Brain pericyte (primary cell): ENCODE measurements at regions not wholly inside any gene's neighbourhood (a gene's known extent, or its start where the extent isn't known, plus 50 kb on each side); places are given as distances from the start of the nearest gene placed in this dataset.
"Not testable (repeated sequence)": the region's sequence is repeated elsewhere in the genome, so short reads cannot be mapped to it uniquely, and the experiment has no call there.

Experiments
- DNase-seq: peaks from one replicate; pipeline ENCODE4 v3.0.0-alpha.2; 2012; ENCODE audit warnings: low read depth, low spot score

DNA sequence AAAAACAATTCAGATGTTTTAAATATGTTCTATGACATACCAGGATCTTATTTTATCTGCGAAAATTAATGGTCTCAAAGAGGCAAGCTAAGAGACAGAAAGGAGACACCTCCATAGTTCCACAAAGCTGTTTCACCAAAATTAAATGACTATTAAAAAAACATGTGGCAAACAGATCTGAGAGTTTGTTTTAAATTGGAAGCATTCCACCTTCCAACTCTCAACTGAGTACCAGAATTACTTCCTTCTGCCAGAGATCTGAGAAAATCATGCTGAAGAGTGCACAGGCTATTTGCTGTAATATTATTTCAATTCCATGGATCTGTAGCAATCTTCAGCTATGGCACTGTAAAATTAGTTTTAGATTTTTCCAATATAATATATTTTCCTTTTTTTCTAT, 669.5 kb upstream of the MARCKS start:
- DNase-seq: no peak

GRCh38 chr6:113188962-113189361, 668.2 kb upstream of the MARCKS start:
- DNase-seq: no peak

DNA sequence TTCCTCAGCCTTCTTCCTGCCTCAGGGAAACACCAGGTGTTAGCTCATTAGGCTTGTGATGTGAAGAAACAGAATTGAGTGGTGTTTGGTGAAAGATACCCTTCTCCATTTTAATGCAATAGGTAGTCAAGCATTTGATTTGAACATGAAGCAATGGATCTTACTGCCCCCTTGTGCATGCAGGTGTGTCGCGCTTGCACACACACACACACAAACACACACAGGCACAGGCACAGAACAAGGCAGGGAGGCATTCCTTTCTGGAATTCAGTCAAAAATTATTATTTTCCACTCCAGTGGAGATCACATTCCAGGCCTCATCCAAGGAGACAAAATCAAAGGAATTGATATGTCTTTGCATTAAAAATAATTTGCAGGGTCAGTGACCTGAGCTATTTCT, 667.0 kb upstream of the MARCKS start:
- no peak for DNase-seq

DNA sequence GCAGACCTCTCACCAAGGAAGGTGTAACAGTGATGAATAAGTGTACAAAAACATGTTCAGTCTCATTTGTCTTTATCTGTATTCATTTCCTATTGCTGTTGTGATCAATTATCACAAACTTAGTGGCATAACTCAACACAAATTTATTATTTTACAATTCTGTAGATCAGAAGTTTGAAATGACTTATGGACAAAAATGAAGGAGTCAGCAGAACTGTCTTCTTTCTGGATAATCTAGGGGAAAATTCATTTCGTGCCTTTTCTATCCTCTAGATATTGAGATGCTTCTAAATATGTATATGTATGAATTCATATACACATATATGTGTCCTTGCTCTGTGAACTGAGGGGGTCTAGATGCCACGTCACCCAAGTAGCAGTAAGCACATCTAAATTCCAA, 663.1 kb upstream of the MARCKS start:
- no peak for DNase-seq

GRCh38 chr6:113202852-113203714, 654.1 kb upstream of the MARCKS start:
- DNase-seq: no peak

DNA sequence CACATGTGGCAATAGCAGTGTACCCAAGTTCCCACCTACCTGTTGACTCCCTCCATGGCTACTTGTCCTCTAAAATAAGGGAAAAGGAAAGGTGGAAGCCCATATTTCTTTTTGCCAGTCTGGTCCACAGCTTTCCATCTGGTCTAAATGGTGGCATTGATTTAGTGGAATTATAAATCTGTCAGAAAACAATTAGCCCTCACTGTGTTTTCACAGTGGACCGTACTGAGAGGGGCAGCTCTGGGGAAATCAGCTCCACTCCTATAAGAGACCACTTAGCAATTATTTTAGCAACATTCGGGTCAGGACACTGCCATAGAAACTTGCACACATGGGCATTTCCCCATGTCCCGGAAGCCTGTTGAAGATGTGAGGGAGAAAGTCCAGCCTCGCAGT, 653.4 kb upstream of the MARCKS start:
- DNase-seq: no peak

- DNase-seq: no peak
These were observed 651.6 kb upstream of the MARCKS start for GRCh38 chr6:113205553-113205952.

DNA sequence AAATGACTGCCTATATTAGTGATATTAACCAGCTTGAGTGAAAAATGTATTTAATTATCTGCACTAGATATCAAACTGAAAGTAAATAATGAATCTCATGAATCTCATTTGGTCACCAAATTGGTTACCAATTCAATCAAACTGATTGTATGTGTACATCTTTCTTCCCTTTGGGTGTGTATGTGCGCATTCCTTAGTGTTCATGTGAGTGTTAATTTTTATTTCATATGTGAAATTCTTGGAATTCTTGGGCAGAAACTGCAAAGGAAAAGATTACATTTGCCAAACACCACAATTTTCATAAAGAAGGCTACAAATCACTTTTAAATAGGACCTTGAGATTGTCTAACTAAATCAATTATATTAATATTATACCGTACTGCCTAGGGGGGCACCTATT, 648.4 kb upstream of the MARCKS start:
- no peak for DNase-seq

DNA sequence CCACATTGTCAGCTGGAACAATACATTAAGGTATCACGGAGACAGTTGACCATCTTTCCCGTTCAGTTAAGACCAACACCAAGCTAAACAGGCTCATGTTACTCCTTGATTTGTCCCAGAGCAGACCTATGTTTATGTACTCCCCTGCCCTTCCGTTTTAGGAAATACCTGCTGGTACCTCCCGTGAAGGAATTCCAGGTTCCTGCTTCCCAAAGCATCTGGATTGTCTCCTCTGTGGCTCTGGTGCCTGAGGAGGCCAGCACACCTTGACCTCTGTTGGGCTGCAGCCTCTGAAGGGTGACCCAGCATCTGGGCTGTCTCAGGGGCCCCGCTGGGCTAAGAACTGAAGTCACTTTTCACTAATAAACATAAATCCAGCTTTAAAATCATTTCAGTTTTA, 647.8 kb upstream of the MARCKS start:
- no peak for DNase-seq

- DNase-seq: no peak
These were observed 646.0 kb upstream of the MARCKS start for GRCh38 chr6:113211170-113211569.

- no peak for DNase-seq
These were observed 637.4 kb upstream of the MARCKS start for GRCh38 chr6:113219783-113220182.

GRCh38 chr6:113220832-113221231, 636.3 kb upstream of the MARCKS start:
- no peak for DNase-seq

- DNase-seq: no peak
These were observed 635.3 kb upstream of the MARCKS start for GRCh38 chr6:113221850-113222249.

DNA sequence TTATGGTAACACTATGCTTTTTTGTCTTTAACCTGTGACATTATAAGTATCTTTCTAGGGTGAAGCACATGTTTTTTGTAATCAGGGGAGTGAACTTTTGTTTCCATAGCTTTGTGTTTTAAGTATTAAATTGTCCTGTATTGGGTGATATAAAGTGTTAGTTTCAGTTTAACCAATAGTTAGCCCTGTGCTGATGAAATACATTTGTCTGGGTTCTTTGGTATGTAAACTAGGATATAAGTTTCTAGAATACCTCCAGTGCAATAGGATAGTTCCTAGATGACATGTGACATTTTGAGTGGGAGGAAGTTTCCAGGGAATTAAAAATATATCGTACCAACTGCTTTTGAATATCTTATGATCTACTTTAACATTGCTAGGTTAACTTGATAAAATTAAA, 611.0 kb upstream of the MARCKS start:
- no peak for DNase-seq

GRCh38 chr6:113248532-113248931, 608.6 kb upstream of the MARCKS start:
- DNase-seq: no peak

DNA sequence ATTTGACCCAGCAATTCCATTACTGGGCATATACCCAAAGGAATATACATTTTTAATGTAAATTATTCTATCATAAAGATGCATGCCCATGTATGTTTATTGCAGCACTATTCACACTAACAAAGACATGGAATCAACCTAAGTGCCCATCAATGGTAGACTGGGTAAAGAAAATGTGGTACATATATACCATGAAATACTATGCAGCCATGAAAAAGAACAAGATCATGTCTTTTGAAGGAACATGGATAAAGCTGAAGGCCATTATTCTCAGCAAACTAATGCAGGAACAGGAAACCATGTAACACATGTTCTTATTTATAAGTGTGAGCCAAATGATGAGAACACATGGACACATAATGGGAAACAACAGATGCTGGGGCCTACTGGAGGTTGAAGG, 603.0 kb upstream of the MARCKS start:
- DNase-seq: not testable (repeated sequence)

DNA sequence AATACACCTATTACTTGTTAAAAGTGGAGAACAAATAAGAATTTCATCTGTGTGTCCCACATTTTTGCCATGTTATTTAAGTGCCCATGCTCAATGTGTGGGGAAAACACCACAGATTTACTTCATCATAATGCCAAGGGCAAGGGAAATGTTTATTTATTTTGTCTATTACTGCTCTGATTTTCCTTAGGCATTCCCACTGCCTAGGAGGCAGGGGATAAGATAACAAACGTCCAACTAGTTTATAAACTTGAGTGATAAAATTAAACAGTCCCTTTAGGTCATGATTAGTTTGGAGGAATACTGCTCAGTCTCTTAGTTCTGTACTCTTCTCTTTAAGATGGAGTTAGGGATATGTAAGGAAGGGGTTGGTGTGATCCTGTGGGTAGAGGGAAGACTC, 598.4 kb upstream of the MARCKS start:
- DNase-seq: no peak

GRCh38 chr6:113271437-113271836, 585.7 kb upstream of the MARCKS start:
- DNase-seq: peak; percentile 16

DNA sequence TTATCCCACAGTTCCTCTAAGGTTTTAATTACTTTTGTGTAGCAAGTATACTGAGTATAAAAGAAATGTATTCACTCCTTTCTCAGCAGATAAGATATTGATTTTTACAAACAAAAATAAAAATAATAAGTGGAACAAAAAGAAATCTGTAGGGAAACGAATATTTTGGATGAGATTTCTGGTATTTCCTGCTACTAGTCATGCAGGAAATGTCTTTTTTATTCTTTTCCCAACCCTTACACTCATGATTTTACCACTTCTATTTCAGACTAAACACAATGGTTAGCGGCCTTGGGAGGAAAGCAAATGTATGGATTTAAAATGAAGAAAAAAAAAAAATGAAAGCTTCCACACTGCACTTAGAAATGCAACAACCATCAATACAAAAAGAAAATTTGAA, 580.5 kb upstream of the MARCKS start:
- DNase-seq: no peak

DNA sequence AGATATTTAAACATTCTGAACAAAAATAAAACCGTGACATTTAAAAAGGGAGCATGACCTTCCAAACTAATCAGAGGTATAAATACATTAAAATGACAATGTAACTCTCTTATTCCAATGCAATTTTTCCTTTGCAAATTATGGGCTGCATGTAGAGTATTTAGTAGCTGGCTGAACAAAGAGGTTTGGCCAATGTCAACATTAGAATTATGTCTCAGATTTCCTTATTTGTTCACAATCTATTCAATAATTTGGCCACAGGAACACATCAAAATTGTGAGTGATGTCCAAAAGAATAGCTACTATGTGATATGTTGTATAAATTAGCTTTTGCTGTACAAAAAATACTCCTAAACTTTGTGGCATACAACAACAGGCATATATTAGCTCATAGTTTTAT, 580.0 kb upstream of the MARCKS start:
- no peak for DNase-seq

DNA sequence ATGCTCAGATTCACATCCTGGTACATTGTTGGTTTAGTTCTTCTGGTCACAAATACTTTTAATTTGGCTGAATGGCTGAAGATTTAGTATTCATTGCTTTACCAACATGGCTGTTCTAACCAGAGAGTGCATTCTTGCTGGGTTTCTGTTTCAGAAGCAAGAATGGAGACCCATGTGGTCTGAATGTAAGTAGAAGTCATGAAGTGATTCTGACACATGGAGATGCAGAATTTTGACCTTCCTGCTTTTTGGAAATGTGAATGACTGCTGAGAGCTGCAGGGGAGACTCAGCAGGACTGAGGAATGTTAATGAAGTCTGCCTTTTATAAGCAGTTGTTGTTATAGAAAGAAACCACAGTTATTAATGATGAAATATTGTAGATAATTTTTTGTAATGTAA, 576.1 kb upstream of the MARCKS start:
- DNase-seq: peak; percentile 29

DNA sequence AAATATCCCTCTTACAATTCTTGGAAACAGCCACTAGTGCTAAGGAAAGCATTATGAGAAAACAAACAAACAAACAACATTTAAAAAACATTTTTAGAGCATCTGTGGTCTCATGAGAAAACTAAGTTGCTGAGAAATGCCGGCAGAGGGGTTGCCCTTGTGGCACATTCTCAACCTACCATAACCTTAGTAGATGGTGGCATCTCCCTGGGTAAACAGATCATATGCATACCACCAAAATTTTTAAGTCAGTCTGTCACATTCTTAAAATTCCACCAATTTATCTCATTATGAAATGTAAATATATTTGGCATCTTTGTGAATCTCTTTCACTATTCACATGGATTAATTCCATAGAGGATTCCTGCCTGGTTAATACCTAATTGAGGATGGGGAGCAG, 575.7 kb upstream of the MARCKS start:
- DNase-seq: no peak

GRCh38 chr6:113287396-113287795, 569.7 kb upstream of the MARCKS start:
- no peak for DNase-seq

- DNase-seq: no peak
These were observed 568.7 kb upstream of the MARCKS start for GRCh38 chr6:113288409-113288808.
